ENCODE measurements at regions not wholly inside any gene's neighbourhood (a gene's known extent, or its start where the extent isn't known, plus 50 kb on each side); places are given as distances from the start of the nearest gene placed in this dataset.

DNA sequence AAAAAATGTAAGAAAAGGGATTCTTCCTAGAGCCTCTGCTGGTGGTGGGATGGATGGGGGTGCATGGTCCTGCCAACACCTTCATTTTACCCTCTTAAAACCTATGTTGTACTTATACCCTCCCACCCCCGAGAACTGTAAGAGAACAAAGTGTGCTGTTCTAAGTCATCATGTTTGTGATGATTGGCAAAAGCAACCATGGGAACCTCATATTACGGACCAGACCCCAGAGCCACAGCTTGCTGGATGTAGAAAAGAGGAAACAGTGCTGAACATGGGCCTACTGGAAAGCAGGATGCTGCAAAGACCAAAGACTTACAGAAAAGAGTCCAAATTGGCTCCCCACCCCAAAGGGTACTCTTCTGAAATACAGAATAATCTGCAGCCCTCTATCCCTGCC lies 311.2 kb downstream of the DUSP6 start:
- TF ChIP-seq POLR2AphosphoS5 (IDR thresholded peaks at IDR 0.05; ENCODE audit: low read depth, low read length) (no peak), RXRA (IDR thresholded peaks at IDR 0.05; ENCODE audit: borderline replicate concordance, low read depth) (no peak)
